ENCODE measurements at regions not wholly inside any gene's neighbourhood (a gene's known extent, or its start where the extent isn't known, plus 50 kb on each side); places are given as distances from the start of the nearest gene placed in this dataset.

DNA sequence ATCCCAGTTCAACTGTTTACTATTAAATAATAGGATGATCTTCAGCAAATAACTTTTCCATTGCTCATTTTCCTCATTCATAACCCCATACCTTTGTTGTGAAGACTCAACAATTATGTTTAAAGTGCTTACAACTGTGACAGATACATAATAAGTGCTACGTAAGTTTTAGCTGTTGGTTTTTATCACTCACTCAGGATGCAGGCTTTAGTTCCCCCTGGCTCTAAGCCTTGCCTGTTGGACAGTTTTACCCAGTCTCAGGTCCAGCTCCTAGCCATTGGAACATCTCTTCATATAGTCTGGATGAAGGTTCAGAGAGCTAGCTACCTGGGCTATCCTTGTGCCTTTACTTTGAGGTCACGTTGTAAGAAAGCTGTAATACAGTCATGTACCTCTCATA lies 353.2 kb downstream of the CRPPA start:
- no peaks in the 10 kb centered on the region for H3K36me3 ChIP-seq (replicated peaks; ENCODE audit: insufficient read depth, low read length)
- H3K4me3 ChIP-seq (ENCODE audit: low read length): no peak overlapping the region
- no peaks in the 10 kb centered on the region for H3K9me3 ChIP-seq (replicated peaks; ENCODE audit: insufficient read depth, low read length)
- TF ChIP-seq, protein P1, sequence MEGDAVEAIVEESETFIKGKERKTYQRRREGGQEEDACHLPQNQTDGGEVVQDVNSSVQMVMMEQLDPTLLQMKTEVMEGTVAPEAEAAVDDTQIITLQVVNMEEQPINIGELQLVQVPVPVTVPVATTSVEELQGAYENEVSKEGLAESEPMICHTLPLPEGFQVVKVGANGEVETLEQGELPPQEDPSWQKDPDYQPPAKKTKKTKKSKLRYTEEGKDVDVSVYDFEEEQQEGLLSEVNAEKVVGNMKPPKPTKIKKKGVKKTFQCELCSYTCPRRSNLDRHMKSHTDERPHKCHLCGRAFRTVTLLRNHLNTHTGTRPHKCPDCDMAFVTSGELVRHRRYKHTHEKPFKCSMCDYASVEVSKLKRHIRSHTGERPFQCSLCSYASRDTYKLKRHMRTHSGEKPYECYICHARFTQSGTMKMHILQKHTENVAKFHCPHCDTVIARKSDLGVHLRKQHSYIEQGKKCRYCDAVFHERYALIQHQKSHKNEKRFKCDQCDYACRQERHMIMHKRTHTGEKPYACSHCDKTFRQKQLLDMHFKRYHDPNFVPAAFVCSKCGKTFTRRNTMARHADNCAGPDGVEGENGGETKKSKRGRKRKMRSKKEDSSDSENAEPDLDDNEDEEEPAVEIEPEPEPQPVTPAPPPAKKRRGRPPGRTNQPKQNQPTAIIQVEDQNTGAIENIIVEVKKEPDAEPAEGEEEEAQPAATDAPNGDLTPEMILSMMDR (IDR thresholded peaks at IDR 0.05; ENCODE audit: low read length): no peak
- TF ChIP-seq EZH2 (optimal IDR thresholded peaks at IDR 0.05; ENCODE audit: low read depth, low read length): no peak
- TF ChIP-seq EZH2phosphoT487 (IDR thresholded peaks at IDR 0.05; ENCODE audit: low read length): no peak
- no peak overlapping the region for H3K4me2 ChIP-seq (ENCODE audit: low read depth, low read length)
- no peak overlapping the region for H3K27ac ChIP-seq (ENCODE audit: low read length)
- no peaks in the 10 kb centered on the region for H3K4me1 ChIP-seq (ENCODE audit: low read length)
- no peak overlapping the region for H2AFZ ChIP-seq (ENCODE audit: low read length)
- no peaks in the 10 kb centered on the region for H3K79me2 ChIP-seq (ENCODE audit: low read length)
- H4K20me1 ChIP-seq (ENCODE audit: insufficient read depth, low read length): no peaks in the 10 kb centered on the region
- H3K9me2 ChIP-seq (replicated peaks; ENCODE audit: insufficient read depth, low read length): no peaks in the 10 kb centered on the region
- H3F3A ChIP-seq (ENCODE audit: insufficient read depth, low read length): no peaks in the 10 kb centered on the region
- DNase-seq: no peak
- no peaks in the 10 kb centered on the region for H3K27me3 ChIP-seq (replicated peaks; ENCODE audit: insufficient read depth, low read length)
- H3K9ac ChIP-seq (ENCODE audit: low read length): no peak overlapping the region

DNA sequence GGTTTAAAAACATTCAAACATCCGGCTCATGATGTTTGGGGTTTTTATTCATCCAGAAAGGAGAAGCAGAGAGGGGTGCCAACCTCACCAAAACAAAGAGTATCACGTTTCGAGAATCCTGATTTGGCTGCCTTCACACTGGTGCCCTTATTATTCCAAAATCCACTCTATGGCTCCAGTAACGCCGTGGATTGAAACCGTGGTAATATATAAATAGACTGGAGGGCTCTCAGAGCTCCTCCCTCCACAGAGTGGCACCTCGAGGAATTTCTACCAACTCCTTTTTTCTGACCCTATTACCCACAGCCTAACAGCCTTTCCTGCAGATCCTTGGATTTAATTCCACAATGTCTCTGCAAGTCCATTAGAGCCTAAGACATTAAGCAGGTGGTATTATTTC lies 353.6 kb downstream of the CRPPA start:
- Histone ChIP-seq H3F3A (ENCODE audit: insufficient read depth, low read length) (no peaks in the 10 kb centered on the region), H3K27me3 (replicated peaks; ENCODE audit: insufficient read depth, low read length) (no peaks in the 10 kb centered on the region), H3K79me2 (ENCODE audit: low read length) (no peaks in the 10 kb centered on the region), H3K4me3 (ENCODE audit: low read length) (no peak overlapping the region), H3K4me1 (ENCODE audit: low read length) (no peaks in the 10 kb centered on the region), H3K9me3 (replicated peaks; ENCODE audit: insufficient read depth, low read length) (no peaks in the 10 kb centered on the region), H3K36me3 (replicated peaks; ENCODE audit: insufficient read depth, low read length) (no peaks in the 10 kb centered on the region), H2AFZ (ENCODE audit: low read length) (no peak overlapping the region), H3K27ac (ENCODE audit: low read length) (no peak overlapping the region), H3K9ac (ENCODE audit: low read length) (no peak overlapping the region), H4K20me1 (ENCODE audit: insufficient read depth, low read length) (no peaks in the 10 kb centered on the region), H3K4me2 (ENCODE audit: low read depth, low read length) (no peak overlapping the region), H3K9me2 (replicated peaks; ENCODE audit: insufficient read depth, low read length) (no peaks in the 10 kb centered on the region)
- TF ChIP-seq EZH2 (optimal IDR thresholded peaks at IDR 0.05; ENCODE audit: low read depth, low read length): no peak
- TF ChIP-seq, protein P1 (IDR thresholded peaks at IDR 0.05; ENCODE audit: low read length): no peak
- TF ChIP-seq EZH2phosphoT487 (IDR thresholded peaks at IDR 0.05; ENCODE audit: low read length): no peak
- no peak for DNase-seq

DNA sequence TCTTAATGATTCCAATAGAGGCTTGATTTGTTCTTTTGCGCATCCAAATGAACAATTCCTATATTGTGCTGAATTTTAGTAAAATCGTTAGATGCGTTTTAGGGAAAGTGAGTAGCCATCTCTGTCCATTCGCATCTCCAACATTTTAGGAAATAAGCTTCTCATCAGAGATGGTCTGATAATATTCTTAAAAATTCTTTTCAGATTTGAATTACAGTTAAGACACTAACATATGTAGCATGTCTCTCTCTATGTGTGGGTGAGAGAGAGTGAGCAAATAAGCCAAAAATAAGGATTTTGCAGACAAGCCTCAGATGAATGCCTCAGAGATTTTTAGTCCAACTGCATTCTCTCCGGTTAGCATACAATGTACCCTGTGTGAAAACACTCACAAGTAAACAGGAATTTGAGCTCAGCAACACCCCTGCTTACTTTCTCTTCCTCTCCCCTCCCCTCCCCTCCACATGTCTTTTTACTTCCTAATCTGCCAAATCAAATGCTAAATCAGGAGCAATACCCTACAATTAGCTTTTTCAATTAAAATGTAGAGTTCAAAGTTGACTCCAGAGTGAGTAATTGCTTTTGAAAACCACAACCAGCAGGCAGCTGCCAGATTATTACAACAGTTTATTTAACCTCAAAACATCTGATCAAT lies 354.4 kb downstream of the CRPPA start:
- TF ChIP-seq EZH2phosphoT487 (IDR thresholded peaks at IDR 0.05; ENCODE audit: low read length) (no peak), EZH2 (optimal IDR thresholded peaks at IDR 0.05; ENCODE audit: low read depth, low read length) (no peak)

GRCh38 chr7:16065939-16066338 lies 355.4 kb downstream of the CRPPA start:
- Histone ChIP-seq H3K9ac (ENCODE audit: low read length) (no peak overlapping the region), H3K79me2 (ENCODE audit: low read length) (no peaks in the 10 kb centered on the region), H3K36me3 (replicated peaks; ENCODE audit: insufficient read depth, low read length) (no peaks in the 10 kb centered on the region), H3K27ac (ENCODE audit: low read length) (no peak overlapping the region), H4K20me1 (ENCODE audit: insufficient read depth, low read length) (no peaks in the 10 kb centered on the region), H3K4me1 (ENCODE audit: low read length) (no peaks in the 10 kb centered on the region), H3F3A (ENCODE audit: insufficient read depth, low read length) (no peaks in the 10 kb centered on the region), H3K9me2 (replicated peaks; ENCODE audit: insufficient read depth, low read length) (no peaks in the 10 kb centered on the region), H3K27me3 (replicated peaks; ENCODE audit: insufficient read depth, low read length) (no peaks in the 10 kb centered on the region), H3K4me2 (ENCODE audit: low read depth, low read length) (no peak overlapping the region), H3K9me3 (replicated peaks; ENCODE audit: insufficient read depth, low read length) (no peaks in the 10 kb centered on the region), H2AFZ (ENCODE audit: low read length) (no peak overlapping the region), H3K4me3 (ENCODE audit: low read length) (no peak overlapping the region)
- no peak for DNase-seq
- no peak for TF ChIP-seq EZH2 (optimal IDR thresholded peaks at IDR 0.05; ENCODE audit: low read depth, low read length)
- TF ChIP-seq EZH2phosphoT487 (IDR thresholded peaks at IDR 0.05; ENCODE audit: low read length): no peak
- TF ChIP-seq, protein P1 (IDR thresholded peaks at IDR 0.05; ENCODE audit: low read length): no peak

More for the DNA sequence above, 354.4 kb downstream of the CRPPA start:
- Histone ChIP-seq H2AFZ (ENCODE audit: low read length) (no peak overlapping the region), H4K20me1 (ENCODE audit: insufficient read depth, low read length) (no peaks in the 10 kb centered on the region), H3K4me2 (ENCODE audit: low read depth, low read length) (no peak overlapping the region), H3K27me3 (replicated peaks; ENCODE audit: insufficient read depth, low read length) (no peaks in the 10 kb centered on the region), H3K36me3 (replicated peaks; ENCODE audit: insufficient read depth, low read length) (no peaks in the 10 kb centered on the region), H3K79me2 (ENCODE audit: low read length) (no peaks in the 10 kb centered on the region), H3K4me3 (ENCODE audit: low read length) (no peak overlapping the region), H3K9me2 (replicated peaks; ENCODE audit: insufficient read depth, low read length) (no peaks in the 10 kb centered on the region), H3K9ac (ENCODE audit: low read length) (no peak overlapping the region), H3K4me1 (ENCODE audit: low read length) (no peaks in the 10 kb centered on the region), H3F3A (ENCODE audit: insufficient read depth, low read length) (no peaks in the 10 kb centered on the region), H3K27ac (ENCODE audit: low read length) (no peak overlapping the region), H3K9me3 (replicated peaks; ENCODE audit: insufficient read depth, low read length) (no peaks in the 10 kb centered on the region)
- no peak for DNase-seq

Measured in MM.1S (cell line).